ENCODE measurements at regions not wholly inside any gene's neighbourhood (a gene's known extent, or its start where the extent isn't known, plus 50 kb on each side); places are given as distances from the start of the nearest gene placed in this dataset.

DNA sequence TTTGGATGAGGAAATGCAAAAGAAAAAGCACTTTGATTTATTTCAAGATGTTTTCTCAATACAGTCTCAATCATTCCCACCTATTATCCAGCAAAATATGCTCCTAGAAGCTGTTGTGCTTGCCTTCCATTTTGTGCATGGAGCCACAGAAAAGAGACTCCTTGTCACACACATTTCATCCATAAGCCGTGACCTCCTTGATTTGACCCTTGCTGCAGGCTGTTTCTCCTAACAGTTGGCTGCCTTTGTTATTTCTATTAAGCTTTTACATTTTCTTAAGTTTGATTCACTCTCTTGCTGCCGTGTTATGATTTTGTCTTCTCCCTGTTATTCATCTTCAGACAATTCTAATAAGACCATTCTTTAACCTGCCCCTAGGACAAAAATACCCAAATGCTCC is 124.2 kb upstream of the PLAAT1 start:
- TF ChIP-seq CTCF (IDR thresholded peaks at IDR 0.05) (no peak), POLR2A (IDR thresholded peaks at IDR 0.05) (no peak)
